ENCODE measurements at regions not wholly inside any gene's neighbourhood (a gene's known extent, or its start where the extent isn't known, plus 50 kb on each side); places are given as distances from the start of the nearest gene placed in this dataset.

DNA sequence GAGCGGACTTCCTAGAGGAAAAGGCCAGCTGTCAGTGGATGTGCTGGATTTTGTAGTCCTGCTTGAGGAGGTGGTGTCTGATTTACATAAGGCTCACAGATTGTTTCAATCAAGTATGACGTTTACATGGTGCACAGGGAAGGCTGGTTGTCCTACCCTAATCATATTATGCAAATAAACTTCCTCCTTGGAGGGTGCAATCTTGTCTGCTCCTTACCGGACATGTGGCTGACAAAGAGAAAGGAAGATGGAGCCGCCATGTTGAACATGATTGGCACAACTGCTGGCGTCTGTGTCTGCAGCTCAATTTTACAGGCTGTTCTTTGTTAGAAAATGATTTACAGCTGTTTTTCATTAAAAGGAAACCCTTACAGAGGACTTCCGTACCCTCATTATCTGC lies 1656.1 kb downstream of the KCNT2 start:
- Histone ChIP-seq H3K9ac (ENCODE audit: low read length) (no peak overlapping the region), H4K20me1 (ENCODE audit: insufficient read depth, low read length) (no peaks in the 10 kb centered on the region), H3K4me3 (ENCODE audit: low read depth, low read length, poor library complexity, severe bottlenecking) (no peak overlapping the region), H3K4me1 (ENCODE audit: insufficient read depth, low read length, severe bottlenecking) (no peaks in the 10 kb centered on the region), H3K9me3 (ENCODE audit: low read length) (no peaks in the 10 kb centered on the region), H3K27ac (ENCODE audit: low read depth, low read length, poor library complexity, severe bottlenecking) (no peak overlapping the region), H3F3A (ENCODE audit: insufficient read depth, low read length) (peaks cover 4% of the 10 kb centered on the region; the same call in 1 of the 2 replicates), H3K36me3 (ENCODE audit: insufficient read depth, low read length) (no peaks in the 10 kb centered on the region), H3K4me2 (ENCODE audit: low read length) (no peak overlapping the region), H2AFZ (ENCODE audit: low read length) (peak overlapping the region; percentile 81; the same call in 1 of the 2 replicates), H3K27me3 (ENCODE audit: insufficient read depth, low read length) (no peaks in the 10 kb centered on the region), H3K79me2 (ENCODE audit: insufficient read depth, low read length) (no peaks in the 10 kb centered on the region), H3K9me2 (ENCODE audit: low read depth, low read length) (no peaks in the 10 kb centered on the region)
- TF ChIP-seq EZH2 (IDR thresholded peaks at IDR 0.05; ENCODE audit: borderline replicate concordance, low read length) (no peak), CTCF (IDR thresholded peaks at IDR 0.05; ENCODE audit: low read length) (no peak)

GRCh38 chr1:194950584-194950983 lies 1657.7 kb downstream of the KCNT2 start:
- Histone ChIP-seq H2AFZ (ENCODE audit: low read length) (no peak overlapping the region), H3K79me2 (ENCODE audit: insufficient read depth, low read length) (no peaks in the 10 kb centered on the region), H3K4me1 (ENCODE audit: insufficient read depth, low read length, severe bottlenecking) (no peaks in the 10 kb centered on the region), H3F3A (ENCODE audit: insufficient read depth, low read length) (no peaks in the 10 kb centered on the region), H3K9me2 (ENCODE audit: low read depth, low read length) (no peaks in the 10 kb centered on the region), H3K9ac (ENCODE audit: low read length) (no peak overlapping the region), H3K27me3 (ENCODE audit: insufficient read depth, low read length) (no peaks in the 10 kb centered on the region), H3K4me2 (ENCODE audit: low read length) (no peak overlapping the region), H3K4me3 (ENCODE audit: low read depth, low read length, poor library complexity, severe bottlenecking) (no peak overlapping the region), H3K9me3 (ENCODE audit: low read length) (no peaks in the 10 kb centered on the region), H4K20me1 (ENCODE audit: insufficient read depth, low read length) (no peaks in the 10 kb centered on the region), H3K27ac (ENCODE audit: low read depth, low read length, poor library complexity, severe bottlenecking) (no peak overlapping the region), H3K36me3 (ENCODE audit: insufficient read depth, low read length) (no peaks in the 10 kb centered on the region)
- TF ChIP-seq EZH2 (IDR thresholded peaks at IDR 0.05; ENCODE audit: borderline replicate concordance, low read length): no peak
- TF ChIP-seq CTCF (IDR thresholded peaks at IDR 0.05; ENCODE audit: low read length): no peak

DNA sequence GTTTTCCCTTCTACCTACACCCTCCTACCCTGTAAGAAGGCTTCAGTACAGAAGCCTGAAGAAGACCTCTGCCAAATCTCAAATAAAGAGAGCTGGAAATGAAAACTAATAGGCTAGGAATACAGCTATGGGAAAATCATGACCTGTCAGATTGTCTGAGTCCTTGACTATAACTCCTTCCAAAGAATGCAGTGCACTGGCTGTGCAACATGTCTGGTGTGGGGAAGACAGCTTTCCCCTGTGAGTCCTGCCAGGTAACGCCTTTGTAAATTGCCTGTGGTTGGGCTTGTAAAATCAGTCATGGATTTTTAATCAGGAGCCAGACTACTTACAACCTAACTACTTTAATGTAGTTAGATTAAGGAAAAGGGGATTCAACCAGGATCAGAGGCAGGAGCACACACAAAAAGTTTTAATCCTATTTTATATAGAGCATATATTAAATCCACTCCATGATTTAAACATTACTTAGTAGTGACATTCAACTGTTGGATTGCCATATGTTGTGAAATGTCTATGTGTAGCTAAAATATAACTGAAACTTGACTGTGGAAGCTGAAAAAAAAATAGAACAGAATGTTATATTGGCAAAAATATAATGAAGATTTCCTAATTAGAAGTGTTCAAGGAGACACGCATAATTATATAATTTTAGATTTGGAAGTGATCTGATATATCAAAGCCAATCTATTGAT lies 1667.8 kb downstream of the KCNT2 start:
- no peaks in the 10 kb centered on the region for H3K27me3 ChIP-seq (ENCODE audit: insufficient read depth, low read length)
- no peaks in the 10 kb centered on the region for H3F3A ChIP-seq (ENCODE audit: insufficient read depth, low read length)
- 0 out of 2 replicates have a peak overlapping the region, but pooled peaks have one; percentile 50 for H2AFZ ChIP-seq (ENCODE audit: low read length)
- H4K20me1 ChIP-seq (ENCODE audit: insufficient read depth, low read length): no peaks in the 10 kb centered on the region
- no peak overlapping the region for H3K9ac ChIP-seq (ENCODE audit: low read length)
- no peak overlapping the region for H3K4me2 ChIP-seq (ENCODE audit: low read length)
- peaks cover 13% of the 10 kb centered on the region for H3K4me1 ChIP-seq (ENCODE audit: insufficient read depth, low read length, severe bottlenecking)
- no peaks in the 10 kb centered on the region for H3K79me2 ChIP-seq (ENCODE audit: insufficient read depth, low read length)
- H3K27ac ChIP-seq (ENCODE audit: low read depth, low read length, poor library complexity, severe bottlenecking): no peak overlapping the region
- no peaks in the 10 kb centered on the region for H3K9me2 ChIP-seq (ENCODE audit: low read depth, low read length)
- peaks cover 3% of the 10 kb centered on the region; the same call in 1 of the 2 replicates for H3K9me3 ChIP-seq (ENCODE audit: low read length)
- H3K4me3 ChIP-seq (ENCODE audit: low read depth, low read length, poor library complexity, severe bottlenecking): no peak overlapping the region
- H3K36me3 ChIP-seq (ENCODE audit: insufficient read depth, low read length): no peaks in the 10 kb centered on the region
- TF ChIP-seq CTCF (IDR thresholded peaks at IDR 0.05; ENCODE audit: low read length) (no peak), EZH2 (IDR thresholded peaks at IDR 0.05; ENCODE audit: borderline replicate concordance, low read length) (no peak)
